ENCODE measurements at regions not wholly inside any gene's neighbourhood (a gene's known extent, or its start where the extent isn't known, plus 50 kb on each side); places are given as distances from the start of the nearest gene placed in this dataset.

- no peak for DNase-seq
Observed at GRCh38 chr10:123581656-123582055, 84.5 kb upstream of the GPR26 start.

- DNase-seq, result peak; percentile 90
Observed at GRCh38 chr10:123582084-123582989, 83.8 kb upstream of the GPR26 start.

- DNase-seq, result peak; percentile 93
Observed at GRCh38 chr10:123583639-123584418, 82.3 kb upstream of the GPR26 start.

- peak; percentile 52 for DNase-seq
Observed at GRCh38 chr10:123584419-123584775, 81.8 kb upstream of the GPR26 start.

- DNase-seq, result peak; percentile 53
Observed at GRCh38 chr10:123585477-123586445, 80.4 kb upstream of the GPR26 start.

GRCh38 chr10:123587110-123587509 is 79.0 kb upstream of the GPR26 start:
- peak; percentile 18 for DNase-seq

- peak; percentile 52 for DNase-seq
Observed at GRCh38 chr10:123588386-123588914, 77.7 kb upstream of the GPR26 start.

- DNase-seq, result peak; percentile 34
Observed at GRCh38 chr10:123595661-123596060, 70.5 kb upstream of the GPR26 start.

- no peak for DNase-seq
Observed at GRCh38 chr10:123597676-123598075, 68.5 kb upstream of the GPR26 start.

GRCh38 chr10:123599366-123599849 is 66.7 kb upstream of the GPR26 start:
- no peak for DNase-seq

GRCh38 chr10:123600177-123600576 is 66.0 kb upstream of the GPR26 start:
- DNase-seq, result no peak

- no peak for DNase-seq
Observed at GRCh38 chr10:123603130-123603529, 63.0 kb upstream of the GPR26 start.

- no peak for DNase-seq
Observed at GRCh38 chr10:123604506-123604905, 61.6 kb upstream of the GPR26 start.

- no peak for DNase-seq
Observed at GRCh38 chr10:123606006-123606405, 60.1 kb upstream of the GPR26 start.

- DNase-seq, result no peak
Observed at GRCh38 chr10:123606955-123607354, 59.2 kb upstream of the GPR26 start.

- DNase-seq, result peak; percentile 50
Observed at GRCh38 chr10:123607386-123607785, 58.8 kb upstream of the GPR26 start.

GRCh38 chr10:123608047-123608446 is 58.1 kb upstream of the GPR26 start:
- DNase-seq, result no peak

GRCh38 chr10:123611243-123611642 is 54.9 kb upstream of the GPR26 start:
- DNase-seq, result no peak

GRCh38 chr10:123611876-123612275 is 54.3 kb upstream of the GPR26 start:
- peak; percentile 43 for DNase-seq

GRCh38 chr10:123613346-123613850 is 52.8 kb upstream of the GPR26 start:
- DNase-seq, result peak; percentile 68

- DNase-seq, result peak; percentile 88
Observed at GRCh38 chr10:123614888-123615287, 51.3 kb upstream of the GPR26 start.
